Ovary (tissue), 7 donors: ENCODE measurements at regions not wholly inside any gene's neighbourhood (a gene's known extent, or its start where the extent isn't known, plus 50 kb on each side); places are given as distances from the start of the nearest gene placed in this dataset.
A peak's percentile ranks its signal among the peaks of the same experiment; 100 is the strongest.

Source experiments
- DNase-seq, 5 donors: peaks; one replicate each; pipeline ENCODE4 v3.0.0-alpha.2; 2019 to 2020
- H3K27ac ChIP-seq, 2 donors: fragments of 200-600 bp; one replicate each; pipeline versions ENCODE4 v1.5.1 to v1.8.0; 2019 to 2022
- H3K27me3 ChIP-seq: fragments of 200-600 bp; one replicate; pipeline ENCODE4 v1.8.0; 2022
- H3K36me3 ChIP-seq: fragments of 200-600 bp; sonication (generic); one replicate; pipeline ENCODE4 v1.5.1; 2019
- H3K4me1 ChIP-seq: one replicate; pipeline ENCODE4 v1.8.1; 2013; ENCODE audit warnings: mild to moderate bottlenecking, moderate library complexity; ENCODE audit not compliant: insufficient read depth
- H3K4me3 ChIP-seq: fragments of 200-600 bp; sonication (generic); one replicate; pipeline ENCODE4 v1.5.1; 2017
- H3K9me3 ChIP-seq, 2 donors: fragments of 200-600 bp in 1 of 2; sonication (generic) in 1 of 2; one replicate each; pipeline versions ENCODE4 v1.5.1 to v1.8.1; 2013 to 2019; ENCODE audit warnings: mild to moderate bottlenecking in 1 of 2, moderate library complexity in 1 of 2
- CTCF ChIP-seq, 3 donors: fragments of 450-650 bp in 2 of 3; fragments of 200-600 bp in 1 of 3; IDR thresholded peaks; one replicate each; pipeline versions ENCODE4 v1.5.1 to v1.8.0; 2016 to 2022; ENCODE audit warnings: antibody characterized with exemption in 3 of 3, mild to moderate bottlenecking in 1 of 3
- EP300 ChIP-seq: sonication (generic); formaldehyde crosslinking; IDR thresholded peaks from one replicate; pipeline ENCODE4 v1.6.1; 2017; ENCODE audit warnings: antibody characterized with exemption
- POLR2A ChIP-seq: fragments of 450-650 bp; IDR thresholded peaks from one replicate; pipeline ENCODE4 v1.6.1; 2017; ENCODE audit warnings: antibody characterized with exemption, mild to moderate bottlenecking, moderate library complexity
- WGBS, 3 donors: extraction: QIAGEN DNeasy Blood & Tissue Kit in 1 of 3; methylation state at CpG; one replicate each; pipeline versions ENCODE4 v1.1.5 to v1.1.7; 2013 to 2017; 5-methylcytosine and 5-hydroxymethylcytosine counted together
- intact Hi-C, 4 donors: fragments of 100-400 bp; cut with DNase I; formaldehyde crosslinking; loops; one replicate each; pipeline versions ENCODE4 v1.11.0 to v1.15.1; 2022 to 2023
- donor health status: DM: no; HTN: no; CAD: no; lungs with moderate emphysema.
- donor health status: DM: no; HTN: no; CAD: no.
- donor health status: Bipolar disorder and iron deficiency.
- donor health status: DM: no; HTN: no; CAD: no.
- donor health status: DM: yes; HTN: yes; CAD: no.

GRCh38 chr15:95659656-95660055, 670.8 kb upstream of the NR2F2 start:
- Histone ChIP-seq H3K27me3 (no peaks in the 10 kb centered on the region), H3K36me3 (no peaks in the 10 kb centered on the region), H3K27ac (no peak overlapping the region), H3K4me1 (peaks cover 8% of the 10 kb centered on the region), H3K4me3 (no peak overlapping the region), H3K9me3 (no peaks in the 10 kb centered on the region)
- no peak for TF ChIP-seq POLR2A
- TF ChIP-seq EP300 = no peak
- no peak for TF ChIP-seq CTCF (IDR thresholded peaks at IDR 0.05)
- DNase-seq = peak in 1 of 5 donors; percentile 37
- 37 to 77% (median 48%) methylated on average over 11 of the region's 11 CpGs for WGBS, 3 donors
- intact Hi-C loops = loop anchor here in 1 of 4 donors (5.0 kb wide), 1 partner anchor 322 kb away; no protein-coding TSS in a partner anchor

GRCh38 chr15:95662638-95663037, 667.9 kb upstream of the NR2F2 start:
- Histone ChIP-seq H3K27ac (no peak overlapping the region), H3K27me3 (no peaks in the 10 kb centered on the region), H3K9me3 (no peaks in the 10 kb centered on the region), H3K36me3 (no peaks in the 10 kb centered on the region), H3K4me1 (peaks cover 11% of the 10 kb centered on the region), H3K4me3 (no peak overlapping the region)
- DNase-seq = no peak
- WGBS, 3 donors = 55 to 68% (median 61%) methylated on average over 1 of the region's 1 CpG
- TF ChIP-seq CTCF (IDR thresholded peaks at IDR 0.05) (no peak), EP300 (no peak), POLR2A (no peak)
- intact Hi-C loops = loop anchor here in 1 of 4 donors (5.0 kb wide), 1 partner anchor 325 kb away; no protein-coding TSS in a partner anchor

- 77 to 84% (median 84%) methylated on average over 6 of the region's 6 CpGs for WGBS, 3 donors
- H3K27ac ChIP-seq = no peak overlapping the region
- intact Hi-C loops = loop anchor here in 1 of 4 donors (5.0 kb wide), 1 partner anchor 326 kb away; no protein-coding TSS in a partner anchor
Observed at GRCh38 chr15:95663156-95664100, 667.1 kb upstream of the NR2F2 start.

GRCh38 chr15:95664450-95664849, 666.0 kb upstream of the NR2F2 start:
- WGBS, 3 donors = 13 to 40% (median 14%) methylated on average over 3 of the region's 3 CpGs
- H3K4me1 ChIP-seq = peaks cover 10% of the 10 kb centered on the region
- intact Hi-C loops = loop anchor here in 1 of 4 donors (5.0 kb wide), 1 partner anchor 327 kb away; no protein-coding TSS in a partner anchor
- no peaks in the 10 kb centered on the region for H3K36me3 ChIP-seq
- H3K4me3 ChIP-seq = no peak overlapping the region
- H3K27me3 ChIP-seq = no peaks in the 10 kb centered on the region
- no peaks in the 10 kb centered on the region for H3K9me3 ChIP-seq
- TF ChIP-seq POLR2A = no peak
- no peak for TF ChIP-seq CTCF (IDR thresholded peaks at IDR 0.05)
- no peak for TF ChIP-seq EP300
- H3K27ac ChIP-seq = no peak overlapping the region
- DNase-seq = peak in 3 of 5 donors; percentile 28 to 49 (median 46)

More at GRCh38 chr15:95663156-95664100, 667.1 kb upstream of the NR2F2 start:
- Histone ChIP-seq H3K4me3 (no peak overlapping the region), H3K36me3 (no peaks in the 10 kb centered on the region), H3K4me1 (peaks cover 11% of the 10 kb centered on the region), H3K27me3 (no peaks in the 10 kb centered on the region), H3K9me3 (no peaks in the 10 kb centered on the region)
- no peak for TF ChIP-seq EP300
- TF ChIP-seq CTCF (IDR thresholded peaks at IDR 0.05) = no peak
- no peak for TF ChIP-seq POLR2A
- no peak for DNase-seq
